NCI-H748 (cell line): ENCODE measurements at regions not wholly inside any gene's neighbourhood (a gene's known extent, or its start where the extent isn't known, plus 50 kb on each side); places are given as distances from the start of the nearest gene placed in this dataset.

Experiments used
- DNase-seq: peaks from one replicate; lab custom pipeline; 2025; ENCODE audit not compliant: unreplicated experiment; lab: John Stamatoyannopoulos, UW

DNA sequence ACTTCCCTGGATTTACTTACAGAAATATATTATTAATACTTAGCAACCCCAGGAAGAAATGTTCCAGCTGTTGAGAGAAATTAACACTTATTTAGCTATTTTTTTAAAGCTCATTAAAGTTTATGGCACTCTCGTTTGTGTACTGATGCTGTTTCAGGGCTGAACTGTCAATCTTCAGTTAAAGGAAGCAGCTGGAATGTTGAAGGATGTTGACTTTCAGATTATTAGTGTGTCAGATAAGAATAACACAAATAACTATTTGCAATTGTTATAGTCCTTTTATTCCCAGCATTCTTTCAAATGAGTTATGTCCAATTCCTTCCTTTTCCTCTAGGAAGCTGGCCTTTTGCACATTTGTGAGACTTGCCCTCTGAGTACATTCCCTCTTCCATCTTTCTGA, 278.2 kb upstream of the RAG2 start:
- no peak for DNase-seq

DNA sequence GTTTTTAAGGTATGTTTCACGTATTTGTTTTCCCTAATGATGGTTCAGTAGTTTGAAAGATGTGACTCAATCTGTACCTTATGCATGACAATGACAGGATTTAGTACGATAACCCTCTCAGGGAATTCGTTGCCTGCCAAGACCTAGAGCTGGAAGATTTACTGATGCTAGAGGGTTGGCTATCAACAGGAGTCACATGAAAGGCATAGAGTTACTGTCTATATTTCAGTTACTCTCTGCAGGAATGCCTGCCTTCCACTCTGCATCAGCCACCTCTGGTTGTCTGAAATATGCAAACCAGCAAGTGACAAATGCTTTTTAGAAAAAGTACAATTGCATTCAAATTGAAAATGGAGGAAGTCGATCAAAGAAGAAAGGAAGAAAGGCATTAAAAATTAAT, 276.3 kb upstream of the RAG2 start:
- no peak for DNase-seq

DNA sequence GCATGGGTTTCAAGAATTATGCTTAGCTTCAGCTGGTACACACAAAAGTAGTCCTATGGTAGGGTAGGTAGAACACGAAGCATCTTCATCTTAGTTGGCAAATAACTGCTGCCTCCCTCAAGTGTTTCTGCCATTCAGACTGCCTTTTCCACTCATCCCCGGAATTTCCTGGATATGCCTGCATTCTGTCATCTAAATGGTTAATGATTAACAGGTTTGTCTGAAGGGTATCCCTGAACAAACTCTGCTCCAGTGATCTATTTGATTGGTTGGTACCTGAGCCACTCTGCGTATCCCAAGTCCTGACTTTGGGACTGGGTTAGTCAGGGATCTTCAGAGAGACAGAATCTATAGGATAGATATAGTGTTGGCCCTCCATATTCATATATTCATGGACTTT, 272.3 kb upstream of the RAG2 start:
- no peak for DNase-seq

DNA sequence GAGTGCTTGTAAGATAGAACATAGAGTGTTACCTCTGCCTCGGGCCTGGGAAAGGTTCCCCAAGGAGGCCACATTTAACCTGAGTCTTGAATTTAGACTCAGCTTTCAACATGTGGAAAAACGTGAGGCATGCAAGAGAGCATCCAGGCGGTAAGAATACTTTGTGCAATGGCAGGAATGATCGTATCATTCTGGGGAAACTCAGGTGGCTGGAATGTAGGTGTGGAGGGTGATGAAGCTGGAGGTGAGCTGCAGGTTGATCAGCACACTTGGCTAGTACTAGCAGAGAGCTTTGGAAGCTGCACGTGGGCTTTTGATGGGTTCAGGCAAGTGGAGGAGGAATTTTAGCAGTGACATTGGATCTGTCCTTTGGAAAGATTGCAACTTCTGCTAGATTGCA, 270.3 kb upstream of the RAG2 start:
- DNase-seq: no peak

DNA sequence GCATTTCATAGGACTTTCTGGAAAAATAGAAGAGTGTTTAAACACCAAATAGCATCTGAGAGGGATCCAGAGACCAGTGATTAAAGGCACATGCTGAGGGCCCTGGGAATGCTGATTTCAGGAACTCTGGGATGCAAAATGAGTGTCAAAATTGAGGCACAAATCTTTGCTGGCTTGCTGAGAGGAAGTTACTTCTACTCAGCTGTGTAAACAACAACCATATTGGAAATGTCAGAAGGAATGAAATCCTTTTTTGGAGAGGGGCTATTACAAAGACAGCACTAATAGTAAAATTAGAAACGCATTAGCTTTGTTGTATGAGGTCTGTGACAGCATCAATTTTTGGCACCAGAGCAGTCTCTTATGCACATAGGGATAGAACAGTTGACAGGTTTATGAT, 267.8 kb upstream of the RAG2 start:
- no peak for DNase-seq

DNA sequence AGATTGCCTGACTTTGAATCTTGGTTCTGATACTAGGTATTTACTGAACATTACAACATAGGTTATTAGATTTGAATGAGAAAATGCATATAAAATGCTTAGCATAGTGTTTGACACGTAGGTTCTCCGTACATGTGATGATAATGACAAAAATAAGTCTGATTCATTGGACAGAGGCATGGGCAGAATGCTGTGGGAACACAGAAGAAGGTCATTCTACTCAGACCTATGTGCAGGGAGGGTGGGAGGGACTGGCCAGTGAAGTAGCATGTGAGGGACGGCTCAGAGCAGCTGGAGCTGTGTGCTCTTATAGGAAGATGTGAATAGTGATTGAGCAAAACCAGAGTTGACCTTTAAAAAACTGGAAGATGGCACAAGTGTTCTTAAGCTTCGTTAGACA, 256.8 kb upstream of the RAG2 start:
- no peak for DNase-seq

DNA sequence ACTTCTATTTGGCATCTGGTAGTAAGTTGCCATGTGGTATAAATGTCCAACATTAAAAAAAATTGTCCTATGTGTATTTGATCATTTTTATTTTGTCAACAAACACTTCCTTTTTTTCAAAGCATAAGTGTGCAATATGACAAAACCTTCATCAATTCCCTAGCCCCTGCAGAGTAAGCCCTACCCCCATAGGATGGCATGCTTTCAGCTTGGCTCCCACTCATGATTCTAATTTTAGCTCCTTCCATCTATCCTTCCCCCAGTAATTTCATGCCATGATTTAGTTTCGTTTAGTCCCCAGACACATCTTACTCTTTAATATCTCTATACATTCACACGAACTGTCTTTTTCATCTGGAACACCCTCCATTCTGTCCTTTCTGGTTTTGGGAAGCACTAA, 250.6 kb upstream of the RAG2 start:
- DNase-seq: no peak

DNA sequence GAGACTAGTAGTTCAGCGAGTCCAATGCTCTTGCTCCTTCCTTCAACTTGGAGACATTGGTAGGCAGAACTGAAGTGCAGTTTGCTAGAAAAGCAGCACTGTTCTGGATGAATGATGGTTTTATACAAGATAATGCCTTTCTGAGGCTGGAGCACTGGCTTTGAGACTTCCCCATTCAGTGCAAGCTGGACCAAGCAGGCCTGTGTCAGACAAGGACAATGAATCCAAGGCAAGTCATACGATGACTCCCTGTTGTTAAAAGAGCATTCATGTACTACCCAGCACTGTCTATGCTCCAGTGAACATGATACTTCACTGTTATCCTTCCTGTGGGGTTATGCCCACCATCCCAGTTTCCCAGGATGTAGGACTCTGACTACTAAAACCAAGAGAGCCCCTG, 242.3 kb upstream of the RAG2 start:
- no peak for DNase-seq

DNA sequence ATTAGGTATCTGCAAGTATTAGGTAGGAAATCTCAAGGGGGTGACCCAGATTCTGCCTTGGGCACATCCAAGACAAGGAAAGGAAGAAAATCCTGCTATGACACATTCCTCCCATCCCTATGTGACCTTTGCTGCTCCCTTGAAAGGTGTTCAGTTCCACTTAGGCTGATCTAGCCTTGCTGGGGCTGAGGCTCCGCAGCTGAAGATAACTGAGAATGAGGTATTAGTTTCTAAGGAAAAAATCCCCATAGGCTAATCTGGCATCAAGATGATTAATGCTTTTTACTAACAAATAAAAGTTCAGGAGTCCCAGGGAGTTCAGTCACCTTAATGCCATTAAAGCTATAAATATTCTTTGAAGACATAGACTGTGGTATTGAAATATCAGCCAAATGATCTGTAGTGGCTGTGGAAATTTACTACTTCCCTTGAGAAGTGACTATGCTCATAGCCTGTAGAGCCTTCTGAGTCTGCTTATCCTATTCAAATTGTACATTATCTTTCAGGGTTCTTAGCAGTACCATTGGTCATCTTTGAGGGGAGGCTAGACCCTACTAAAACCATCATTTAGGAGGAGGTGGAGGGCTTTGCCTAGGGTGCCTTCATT, 239.9 kb upstream of the RAG2 start:
- no peak for DNase-seq

DNA sequence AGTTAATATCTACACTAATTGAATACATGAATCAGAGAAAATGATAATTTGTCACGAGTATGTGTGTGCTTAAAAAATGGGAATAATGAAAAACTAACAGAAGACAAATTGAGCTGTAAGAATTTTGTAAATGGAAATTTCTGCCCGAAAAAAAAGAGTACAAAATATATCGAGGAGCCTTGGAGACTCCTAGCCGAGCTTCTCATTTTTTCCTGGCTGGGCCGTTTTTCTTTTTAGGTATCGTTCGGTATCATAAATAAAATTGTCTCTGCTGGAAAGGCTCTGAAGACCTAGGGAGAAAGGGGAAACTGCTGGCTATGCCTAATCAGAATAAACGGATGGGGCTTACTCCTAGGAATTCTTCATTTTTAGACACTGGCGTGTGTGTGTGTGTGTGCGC, 227.2 kb upstream of the RAG2 start:
- DNase-seq: no peak

DNA sequence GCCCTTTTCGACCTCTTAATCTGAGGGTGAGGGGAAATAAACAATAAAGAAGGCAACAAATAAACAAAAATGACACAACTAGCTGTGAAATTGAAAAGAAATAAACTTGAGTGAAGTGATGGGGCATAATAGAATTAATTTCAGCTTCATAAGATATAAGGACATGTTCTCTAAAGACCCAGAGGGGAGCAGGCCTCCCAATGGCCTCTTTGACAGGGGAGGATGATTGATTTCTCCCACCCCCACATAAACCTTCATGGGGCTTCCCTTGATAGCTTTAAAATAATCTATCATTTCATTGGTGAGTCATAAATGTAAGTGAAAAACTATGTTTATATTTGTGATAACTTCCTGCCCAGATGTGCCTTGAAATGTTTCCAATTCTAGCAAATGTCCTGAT, 226.3 kb upstream of the RAG2 start:
- DNase-seq: no peak

DNA sequence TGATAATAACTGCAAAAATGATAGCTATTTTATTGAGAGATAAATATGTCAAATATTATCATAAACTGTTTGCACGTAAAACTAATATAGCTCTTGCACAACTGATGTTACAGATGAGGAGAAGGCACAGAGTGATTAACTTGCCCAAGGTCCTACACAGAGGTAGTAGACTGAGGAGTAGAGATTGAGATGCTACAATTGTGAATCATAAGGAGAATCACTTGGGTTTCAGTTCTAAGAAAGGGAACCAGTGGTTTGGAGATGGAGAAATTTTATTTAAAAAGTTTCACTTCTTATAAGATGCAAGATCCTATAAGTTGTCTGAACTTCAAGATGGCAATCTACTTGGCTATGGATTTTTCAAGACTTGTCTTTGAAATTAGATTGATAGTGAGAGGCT, 224.8 kb upstream of the RAG2 start:
- DNase-seq: no peak

DNA sequence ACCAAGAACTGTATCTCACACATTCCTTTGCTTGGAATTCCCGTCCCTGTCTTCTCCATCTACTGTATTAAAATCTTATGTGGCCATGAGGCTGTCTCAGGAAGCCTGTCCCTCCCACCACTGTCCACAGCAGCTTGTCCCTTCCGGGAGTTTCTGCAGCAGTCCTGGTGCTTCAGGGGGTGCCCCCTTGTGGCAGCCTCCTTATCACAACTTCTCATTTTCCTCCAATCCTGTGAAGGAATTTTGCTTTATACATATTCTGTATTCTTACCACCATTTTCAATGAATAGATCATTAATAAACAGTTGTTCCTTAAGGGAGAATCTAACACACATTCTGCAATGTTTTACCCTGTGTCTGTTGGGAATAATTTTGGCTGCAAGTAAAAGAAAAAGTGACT, 220.4 kb upstream of the RAG2 start:
- DNase-seq: no peak

DNA sequence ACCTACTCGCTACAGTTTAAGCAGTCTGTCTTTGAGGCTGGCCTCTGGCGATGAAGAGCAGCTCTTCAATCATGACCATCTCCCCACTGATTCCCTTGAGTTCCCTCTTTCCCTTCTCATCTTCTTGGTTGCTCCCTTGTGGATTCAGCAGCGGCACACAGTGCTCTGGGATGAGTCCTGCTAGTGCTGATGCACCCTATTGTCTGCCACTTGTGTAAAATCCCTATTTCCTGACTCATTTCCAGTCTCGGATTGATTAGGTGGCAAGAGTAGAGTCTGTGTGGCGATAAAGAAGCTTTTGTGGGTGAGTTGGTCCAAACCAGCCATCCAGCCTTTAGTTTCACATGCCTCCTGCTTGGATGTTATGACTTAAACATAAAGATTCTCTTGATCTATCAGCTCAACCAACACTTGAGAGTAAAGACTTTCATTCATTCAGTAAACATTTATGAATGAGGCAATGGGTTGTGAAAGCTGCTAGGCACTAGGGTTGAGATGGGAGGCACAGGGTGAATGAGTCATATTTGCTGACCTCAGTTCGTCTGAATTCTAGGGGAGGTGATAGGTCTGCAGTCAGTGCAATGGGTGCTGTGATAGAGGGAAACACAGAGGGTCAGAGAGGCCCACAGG, 219.4 kb upstream of the RAG2 start:
- DNase-seq: no peak

DNA sequence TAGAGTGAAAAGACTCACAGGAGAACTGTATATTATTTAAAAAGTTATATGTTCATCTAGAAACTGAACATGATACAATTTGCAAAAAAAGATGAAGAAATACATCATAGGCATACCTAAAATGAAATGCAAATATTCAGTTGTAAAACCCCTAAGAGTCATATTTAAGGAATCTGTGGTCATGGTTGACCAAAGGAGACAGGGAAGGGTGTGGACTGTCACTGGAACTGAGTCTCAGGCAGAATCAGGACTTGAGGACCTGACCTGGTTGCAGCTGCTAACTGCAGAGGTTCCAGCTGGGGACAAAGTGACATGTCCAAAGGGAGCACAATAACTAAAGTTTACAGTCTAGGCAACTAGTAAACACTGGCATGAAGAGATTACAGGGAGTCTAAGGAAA, 211.3 kb upstream of the RAG2 start:
- no peak for DNase-seq

DNA sequence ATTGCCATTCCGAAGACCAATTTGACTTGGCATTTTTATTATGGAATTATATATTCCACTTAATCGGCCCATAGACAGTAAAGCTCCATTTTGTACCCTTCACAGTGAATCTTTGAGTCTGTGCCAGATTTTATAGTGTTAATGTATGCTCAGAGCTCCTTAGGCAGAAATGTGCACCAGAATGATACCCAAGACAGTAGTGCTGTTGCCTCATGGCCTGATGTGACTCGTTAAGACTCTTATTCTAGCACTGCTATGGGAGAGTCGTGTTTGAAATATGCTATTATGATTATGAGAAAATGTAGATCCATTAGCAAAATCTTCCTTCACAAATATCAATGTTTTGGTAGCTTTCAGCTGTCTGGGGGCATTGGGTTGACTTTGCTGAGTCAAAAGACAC, 209.8 kb upstream of the RAG2 start:
- no peak for DNase-seq

DNA sequence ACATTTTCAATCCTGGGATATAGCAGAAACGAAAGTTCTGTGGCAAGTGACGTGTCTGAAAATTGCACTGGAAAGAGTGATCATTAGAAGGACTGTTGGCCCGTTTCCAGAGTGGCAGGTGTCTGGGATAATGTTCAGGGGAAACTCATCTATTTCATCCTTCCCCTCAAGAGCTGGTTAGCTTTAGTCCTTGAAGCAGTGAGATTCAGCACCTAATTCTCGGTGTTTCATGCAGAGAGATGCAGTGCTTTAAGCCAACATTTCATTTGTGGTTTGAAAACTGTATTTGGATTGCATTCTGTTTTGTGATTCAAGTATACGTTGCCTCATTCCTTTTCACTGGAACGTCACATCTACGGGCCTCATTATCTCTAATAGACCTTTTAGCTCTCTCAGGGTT, 205.0 kb upstream of the RAG2 start:
- DNase-seq: peak; percentile 69

DNA sequence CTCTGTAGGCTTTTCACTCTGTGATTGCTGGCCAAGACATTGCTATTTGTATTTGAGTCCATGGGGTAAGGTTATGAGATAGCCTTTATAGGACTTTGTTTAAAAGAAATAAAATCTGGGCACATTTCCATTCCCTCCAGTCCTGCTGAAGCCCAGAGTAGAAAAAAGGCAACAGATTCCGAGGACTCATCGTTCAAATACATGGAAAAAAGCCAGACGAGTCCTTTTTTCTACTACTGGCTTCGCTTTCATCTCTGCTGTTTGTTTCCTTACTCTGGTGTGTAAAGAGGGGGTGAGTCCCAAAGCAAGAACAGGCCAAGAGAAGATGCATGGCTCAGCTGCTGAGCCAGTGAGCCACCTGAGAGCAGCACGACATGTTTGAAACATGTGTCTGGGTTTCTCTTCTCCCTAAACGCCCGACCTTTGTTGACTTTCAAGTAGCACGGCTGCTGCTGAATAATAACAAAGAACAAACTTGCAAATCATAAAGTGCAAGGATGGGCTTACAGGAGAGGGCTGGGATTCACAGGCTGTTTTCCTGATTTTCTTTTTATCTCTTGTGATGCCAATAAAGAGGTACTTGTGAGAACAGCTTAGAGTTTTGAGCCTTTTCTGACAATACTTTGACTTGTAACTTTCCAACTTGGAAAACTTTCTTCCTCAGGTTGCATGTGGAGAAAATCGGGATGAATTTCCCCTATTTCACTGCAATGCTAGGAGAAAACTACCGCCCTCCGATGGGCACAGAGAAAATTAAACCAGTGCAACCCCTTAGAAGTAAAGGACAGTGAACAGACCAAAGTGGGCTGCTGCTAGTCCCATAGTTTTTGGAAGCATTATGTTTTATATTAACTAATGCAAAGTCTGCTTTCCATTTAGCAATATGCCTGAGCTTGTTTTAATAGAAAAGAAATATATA, 195.2 kb upstream of the RAG2 start:
- no peak for DNase-seq

DNA sequence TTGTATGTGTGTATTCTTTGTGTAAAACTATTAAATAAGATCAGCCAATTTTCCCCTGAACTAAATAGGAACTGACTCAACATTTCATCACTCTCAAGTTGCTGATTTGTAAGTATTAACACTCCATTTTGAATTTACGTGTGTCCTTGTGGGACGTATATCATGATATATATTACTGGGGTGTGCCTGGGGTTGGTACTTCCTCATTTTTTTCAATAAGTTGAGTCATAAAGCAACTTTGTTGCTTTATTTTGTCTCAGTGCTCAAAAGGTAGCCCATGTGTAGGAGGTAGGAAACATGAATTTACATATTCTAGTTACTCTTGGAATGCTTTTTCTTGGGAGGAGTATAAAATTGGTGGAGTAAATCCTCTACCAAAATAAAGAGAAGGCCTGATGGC, 193.9 kb upstream of the RAG2 start:
- DNase-seq: no peak

DNA sequence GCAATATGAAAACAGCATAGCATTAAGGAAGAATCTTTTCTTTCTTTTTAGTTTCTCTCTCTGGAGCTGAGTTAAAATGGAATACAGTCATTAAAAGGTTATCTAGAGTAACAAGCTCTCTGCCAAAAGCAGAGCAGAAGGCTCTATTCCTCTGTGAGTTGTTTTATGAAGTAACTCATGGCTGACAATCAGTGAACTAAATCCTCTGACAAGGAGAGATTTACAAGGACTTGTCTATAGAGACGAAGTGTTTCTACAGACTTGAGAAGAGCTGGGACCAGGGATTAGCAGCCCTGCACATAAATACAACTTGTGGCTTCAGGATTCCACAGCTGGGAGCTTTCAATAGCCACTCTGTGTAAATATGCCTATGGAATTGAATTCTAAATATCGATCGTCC, 192.5 kb upstream of the RAG2 start:
- no peak for DNase-seq

DNA sequence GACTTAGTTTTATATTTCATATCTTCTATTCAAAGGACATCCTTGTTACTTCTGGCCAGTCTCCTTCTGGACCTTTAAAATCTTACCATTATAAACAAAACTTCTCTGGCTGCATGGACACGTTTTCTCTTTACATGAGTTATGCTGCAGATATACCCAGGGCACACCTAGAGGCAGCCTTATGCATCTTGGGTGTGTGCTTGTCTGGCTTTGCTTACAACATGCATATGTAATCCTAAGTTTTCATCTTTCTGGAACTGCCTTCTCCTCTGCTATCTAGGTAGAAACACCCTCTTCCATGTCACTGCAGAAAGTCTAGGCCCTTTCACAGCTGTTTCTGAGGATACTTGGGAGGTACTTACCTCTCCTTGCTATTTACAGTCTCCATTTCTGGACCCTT, 185.8 kb upstream of the RAG2 start:
- DNase-seq: no peak

DNA sequence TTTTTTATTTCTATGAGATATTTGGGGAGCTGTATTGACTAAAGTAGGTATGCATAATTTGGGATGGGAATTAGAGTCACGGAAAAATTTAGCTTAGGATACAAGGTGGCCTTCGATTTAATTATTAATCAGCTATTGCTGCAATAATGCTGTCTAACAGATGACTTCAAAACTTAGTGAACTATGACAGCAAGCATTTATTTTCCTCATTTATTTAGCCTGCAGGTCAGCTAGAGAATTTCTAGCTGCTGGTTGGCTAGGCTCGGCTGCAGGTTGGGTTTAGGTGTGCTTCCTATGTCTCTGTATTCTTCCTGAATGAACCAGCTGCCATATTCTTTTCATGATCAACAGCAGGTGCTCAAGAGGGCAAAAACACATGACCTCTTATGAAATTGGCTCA, 181.8 kb upstream of the RAG2 start:
- DNase-seq: no peak
